Inflammatory macrophage (primary cell): ENCODE measurements at regions not wholly inside any gene's neighbourhood (a gene's known extent, or its start where the extent isn't known, plus 50 kb on each side); places are given as distances from the start of the nearest gene placed in this dataset.
"Not testable (repeated sequence)": the region's sequence is repeated elsewhere in the genome, so short reads cannot be mapped to it uniquely, and the experiment has no call there.

ENCODE experiments used
- DNase-seq, 2 donors: peaks; one replicate each; pipeline ENCODE4 v3.0.0-alpha.2; 2020 to 2022

DNA sequence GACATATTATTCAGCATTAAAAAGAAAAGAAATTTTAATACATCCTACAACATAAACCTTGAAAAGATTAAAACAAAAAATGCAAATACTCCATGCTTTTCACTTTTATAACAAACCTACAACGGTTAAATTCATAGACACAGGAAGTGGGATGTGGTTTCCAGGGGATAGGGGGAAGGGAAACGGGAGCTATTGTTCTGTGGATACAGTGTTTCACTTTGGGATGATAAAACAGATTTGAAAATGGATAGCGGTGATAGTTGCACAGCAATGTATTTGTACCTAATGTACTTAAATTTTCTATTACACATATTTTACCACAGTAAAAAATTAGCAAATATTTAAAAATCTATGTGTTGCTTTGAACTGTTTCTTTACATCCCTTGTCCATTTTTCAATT is 368.0 kb downstream of the CDY2B start:
- DNase-seq, result not testable (repeated sequence)

DNA sequence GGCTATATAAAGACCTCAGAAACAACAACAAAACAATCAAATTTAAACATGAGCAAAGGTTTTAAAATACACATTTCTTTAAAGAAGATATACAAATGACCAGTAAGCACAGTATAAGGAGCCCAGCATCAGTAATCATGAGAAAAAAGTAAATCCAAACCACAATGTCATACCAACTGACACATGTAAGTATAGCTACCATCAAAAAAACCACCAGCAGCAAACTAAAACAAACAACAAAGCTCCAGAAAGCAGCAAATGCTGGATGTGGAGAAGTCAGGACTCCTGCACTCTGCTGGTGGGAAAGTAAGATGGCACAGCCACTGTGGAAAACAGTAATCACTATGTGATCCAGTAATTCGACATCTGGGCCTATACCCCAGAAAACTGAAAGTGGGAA is 368.5 kb downstream of the CDY2B start:
- not testable (repeated sequence) for DNase-seq

DNA sequence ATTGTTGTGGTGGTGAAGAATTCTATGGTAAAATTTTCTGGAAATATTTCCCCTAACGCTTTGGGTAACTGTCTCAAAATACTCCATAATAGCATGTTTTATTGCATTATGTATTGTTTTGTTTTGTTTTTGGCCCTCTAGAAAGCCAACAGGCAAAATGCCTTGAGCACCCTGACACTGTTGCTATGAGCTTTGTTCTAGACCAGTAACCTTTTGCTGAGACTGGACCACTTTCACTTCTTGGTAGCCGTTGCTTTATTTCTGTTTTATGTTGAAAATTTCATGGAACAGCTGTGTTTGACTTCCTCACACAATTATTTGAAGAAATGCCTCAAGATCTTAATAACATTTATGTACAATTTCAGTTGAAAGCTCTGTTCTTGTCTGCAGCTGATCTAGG is 374.2 kb downstream of the CDY2B start:
- not testable (repeated sequence) for DNase-seq

DNA sequence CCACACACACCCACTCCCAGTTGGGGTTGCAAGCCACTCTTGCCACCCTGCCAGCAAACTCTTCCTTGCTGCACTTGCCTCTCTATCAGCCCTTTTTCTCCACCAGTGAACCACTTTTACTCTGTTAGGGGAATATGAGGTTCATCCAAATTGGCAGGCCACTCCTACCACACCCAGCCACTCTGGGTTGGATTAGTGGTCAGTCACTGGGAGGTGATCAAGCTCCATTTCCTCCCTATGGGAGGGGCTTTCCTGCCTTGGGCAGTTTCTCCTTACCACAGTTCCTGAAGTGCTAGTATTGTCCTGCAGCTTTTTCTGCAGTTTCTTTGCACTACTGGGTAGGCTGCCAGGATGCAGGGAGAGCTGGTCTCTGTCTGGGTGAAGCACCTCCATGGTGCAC is 395.3 kb downstream of the CDY2B start:
- not testable (repeated sequence) for DNase-seq

DNA sequence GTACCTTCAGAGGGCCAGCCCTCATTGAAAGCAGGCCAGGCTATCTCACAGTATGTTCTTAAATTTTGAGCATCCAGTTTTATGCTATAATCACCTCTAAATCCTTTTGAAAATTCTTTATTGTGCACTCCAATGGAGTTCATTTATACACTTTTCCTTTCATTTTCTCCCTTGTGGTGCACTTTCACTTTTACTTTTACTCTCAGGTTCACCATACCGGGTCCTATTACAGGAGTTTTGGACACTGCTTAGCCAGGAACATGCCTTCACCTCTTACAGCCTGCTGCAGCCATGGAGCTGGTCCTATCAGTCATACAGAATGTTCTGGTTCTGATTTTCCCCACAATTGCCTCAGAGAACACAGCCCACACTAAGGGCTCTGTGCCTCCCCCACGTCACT is 395.9 kb downstream of the CDY2B start:
- DNase-seq, result not testable (repeated sequence)

DNA sequence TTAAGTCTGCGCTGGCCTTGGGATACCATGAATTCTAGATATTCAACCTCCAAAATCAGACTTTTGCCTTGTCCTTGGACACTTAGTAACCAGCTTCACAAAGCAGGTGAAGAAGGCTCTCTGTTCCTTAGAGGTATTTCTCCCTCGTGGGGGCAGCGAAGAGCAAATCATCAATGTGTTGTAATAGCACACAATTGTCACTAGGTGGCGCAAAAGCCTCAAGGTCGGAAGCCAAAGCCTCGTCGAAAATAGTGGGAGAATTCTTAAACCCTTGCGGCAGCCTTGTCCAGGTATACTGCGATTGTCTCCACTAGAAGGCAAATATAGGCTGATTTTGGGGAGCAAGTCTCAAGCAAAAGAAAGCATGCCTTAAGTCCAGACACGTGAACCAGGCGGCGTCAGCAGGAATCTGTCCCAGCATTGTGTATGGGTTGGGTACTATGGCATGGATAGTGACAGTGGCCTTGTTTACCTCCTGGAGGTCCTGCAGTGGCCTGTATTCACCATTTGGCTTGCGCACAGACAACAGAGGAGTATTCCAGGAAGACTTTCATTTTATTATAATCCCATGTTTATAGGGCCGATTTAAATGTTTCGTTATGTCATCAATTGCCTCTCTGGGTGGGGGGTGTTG is 398.5 kb downstream of the CDY2B start:
- not testable (repeated sequence) for DNase-seq

DNA sequence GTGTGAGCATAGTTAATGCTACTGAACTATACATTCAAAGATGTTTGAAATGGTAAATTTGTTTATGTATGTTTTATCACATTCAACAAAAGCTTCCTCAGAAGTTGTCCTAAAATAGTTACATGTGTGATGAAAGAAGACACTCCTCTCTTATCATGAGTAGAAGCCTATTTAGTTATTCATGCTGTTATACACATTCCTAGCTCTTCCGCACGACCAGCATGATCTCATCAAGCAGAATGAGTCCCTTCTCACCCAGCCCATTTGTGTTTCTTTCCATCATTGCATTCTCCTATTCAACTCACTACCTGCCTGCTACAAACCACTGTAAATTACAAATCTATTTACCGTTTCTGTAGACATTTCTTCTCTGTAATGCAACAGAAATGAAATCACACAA is 408.0 kb downstream of the CDY2B start:
- DNase-seq, result not testable (repeated sequence)

DNA sequence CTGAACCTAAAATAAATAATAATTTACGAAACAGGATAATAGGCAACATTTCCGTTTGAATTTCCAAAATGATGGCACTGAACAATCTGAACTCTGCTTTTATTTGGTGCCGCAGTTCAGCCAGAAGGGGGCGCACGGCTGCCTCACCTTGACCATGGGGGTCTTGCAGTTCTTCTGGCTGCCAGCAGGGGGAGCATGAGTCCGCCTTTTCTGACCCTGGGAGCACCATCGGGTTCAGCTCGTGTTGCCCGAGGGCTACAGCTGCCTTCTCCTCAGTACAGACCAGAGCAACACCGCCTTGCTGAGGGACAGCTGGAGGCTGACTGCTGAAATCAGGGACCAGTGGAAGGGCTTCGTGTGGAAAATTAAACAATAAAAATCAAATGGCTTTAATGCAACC is 420.3 kb downstream of the CDY2B start:
- DNase-seq, result not testable (repeated sequence)

DNA sequence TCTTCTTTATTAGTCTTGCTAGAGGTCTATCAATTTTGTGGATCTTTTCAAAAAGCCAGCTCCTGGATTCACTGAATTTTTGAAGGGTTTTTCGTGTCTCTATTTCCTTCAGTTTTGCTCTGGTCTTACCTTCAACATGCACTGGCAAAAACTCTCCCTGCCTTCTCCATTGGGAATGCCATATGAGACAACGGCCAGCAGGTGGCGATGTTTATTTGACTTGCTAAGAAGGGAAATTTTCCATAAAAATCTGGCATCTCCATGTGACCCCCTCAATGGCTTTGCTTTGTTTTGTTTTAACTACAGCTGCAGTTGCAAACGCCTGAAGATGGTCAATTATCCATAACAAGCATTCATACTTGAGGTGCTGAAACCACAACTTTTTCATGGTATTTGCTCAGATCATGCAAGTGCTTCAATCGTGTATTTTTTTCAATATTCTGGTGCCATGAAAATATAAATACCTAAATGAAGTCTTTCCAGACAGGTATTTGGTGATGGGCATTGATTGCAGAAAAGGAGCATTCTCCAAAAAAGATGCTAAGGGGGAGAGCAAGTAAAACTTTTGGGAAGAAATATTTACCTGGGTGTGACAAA is 449.4 kb downstream of the CDY2B start:
- DNase-seq, result peak in 1 of 2 donors; percentile 4

DNA sequence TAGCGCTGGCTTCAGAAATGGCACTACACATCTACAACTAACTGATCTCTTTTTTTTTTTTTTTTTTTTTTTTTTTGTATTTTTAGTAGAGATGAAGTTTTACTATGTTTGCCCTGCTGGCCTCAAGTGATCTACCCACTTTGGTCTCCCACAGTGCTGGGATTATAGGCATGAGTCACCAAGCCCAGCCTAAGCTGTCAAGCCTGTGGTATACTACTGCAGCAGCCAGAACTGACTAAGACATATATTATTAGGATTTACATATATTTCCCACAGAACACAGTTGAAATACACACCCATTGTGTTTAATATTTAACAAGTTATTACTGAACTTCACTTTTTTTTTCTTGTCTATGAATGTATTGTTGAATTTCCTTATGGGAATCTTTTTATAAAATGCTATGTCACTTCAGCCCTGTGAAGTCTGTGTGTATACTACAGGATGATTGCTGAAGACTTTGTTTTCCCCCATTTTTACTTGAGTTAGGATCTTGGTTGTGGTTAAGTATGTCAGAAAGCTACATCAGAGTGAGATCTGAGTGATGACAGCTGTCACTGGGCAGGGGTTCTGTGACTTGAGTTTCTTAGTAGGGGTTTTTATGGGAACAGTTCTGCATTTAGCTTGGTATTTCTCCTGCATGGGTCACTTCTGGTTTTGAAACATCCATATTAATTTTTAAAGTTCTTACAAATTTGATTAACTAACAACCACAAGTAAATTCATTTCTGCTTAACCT is 481.5 kb downstream of the CDY2B start:
- no peak for DNase-seq

DNA sequence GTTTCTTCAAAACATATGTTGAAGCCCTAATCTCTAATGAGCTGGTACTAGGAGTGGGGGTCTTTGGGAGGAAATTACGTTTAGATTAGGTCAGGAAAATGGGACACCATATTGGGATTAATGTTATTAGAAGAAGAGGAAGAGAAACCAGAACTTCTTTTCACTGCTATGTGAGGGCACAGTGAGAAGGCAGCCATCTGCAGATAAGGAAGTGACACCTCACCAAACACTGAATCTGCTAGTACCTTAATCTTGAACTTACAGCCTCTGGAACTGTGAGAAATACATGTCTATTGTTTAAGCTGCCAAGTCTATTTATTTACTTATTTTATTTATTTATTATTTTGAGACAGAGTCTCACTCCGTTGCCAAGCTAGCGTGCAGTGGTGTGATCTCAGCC is 482.4 kb downstream of the CDY2B start:
- no peak for DNase-seq

DNA sequence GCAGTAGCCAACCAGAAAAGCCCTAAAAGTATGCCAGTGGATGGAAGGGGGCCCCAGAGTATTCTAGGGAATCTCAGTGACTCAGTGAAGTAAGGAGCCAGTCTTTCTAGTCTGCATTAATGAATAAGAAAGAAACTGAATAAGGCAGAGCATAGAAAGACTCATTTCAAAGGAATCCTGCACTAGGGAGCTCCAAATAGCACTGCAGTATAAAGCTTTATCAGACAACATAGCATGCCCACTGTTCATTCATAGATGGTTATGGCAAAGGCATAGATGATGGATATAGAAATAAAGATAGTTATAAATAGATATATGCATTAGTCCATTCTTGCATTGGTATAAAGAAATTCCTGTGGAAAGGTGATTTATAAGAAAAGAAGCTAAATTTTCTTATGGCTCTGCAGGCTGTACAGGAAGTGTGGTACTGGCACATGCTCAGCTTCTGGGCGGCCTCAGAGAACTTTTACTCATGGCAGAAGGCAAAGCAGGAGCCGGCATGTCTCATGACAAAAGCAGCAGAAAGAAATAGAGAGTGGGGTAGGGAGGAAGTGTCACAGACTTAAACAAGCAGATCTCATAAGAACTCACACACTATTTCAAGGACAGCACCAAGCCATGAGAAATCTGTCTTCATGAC is 498.5 kb downstream of the CDY2B start:
- DNase-seq, result no peak

DNA sequence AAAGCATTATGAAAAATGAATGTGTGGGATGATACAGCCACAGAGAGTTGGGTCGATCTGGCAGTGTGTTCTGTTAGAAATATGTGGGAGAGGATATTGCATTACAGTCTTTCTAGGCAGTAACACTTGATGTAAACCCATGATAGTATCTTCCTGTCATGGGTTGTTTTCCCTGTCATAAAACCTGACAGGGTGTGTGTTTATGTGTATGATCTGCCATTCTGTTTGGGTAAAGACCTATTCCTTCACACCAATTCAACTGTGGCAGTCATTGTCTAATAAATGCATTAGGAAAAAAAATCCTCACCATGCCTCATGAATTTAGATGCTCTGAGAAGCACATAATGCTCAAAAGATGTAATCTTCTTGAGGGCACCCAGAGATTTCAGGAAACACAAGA is 501.7 kb downstream of the CDY2B start:
- DNase-seq, result no peak

DNA sequence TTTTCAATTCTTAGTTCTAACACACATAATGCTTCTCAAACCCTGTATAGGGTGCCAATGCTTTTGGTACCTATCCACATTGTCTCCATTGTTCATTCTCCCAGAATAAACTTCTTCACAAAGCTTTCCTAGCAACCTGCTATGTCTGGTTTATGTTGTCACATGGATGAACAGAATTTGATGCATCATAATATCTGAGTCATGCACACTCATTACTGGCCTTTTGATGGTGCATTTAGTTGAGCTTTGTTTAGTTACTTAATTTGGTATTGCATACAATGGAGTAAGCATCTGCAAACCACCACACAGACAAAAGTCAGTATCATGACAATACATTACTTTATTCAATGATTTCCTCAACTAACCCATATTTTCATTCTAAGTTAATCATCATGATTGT is 511.6 kb downstream of the CDY2B start:
- no peak for DNase-seq

DNA sequence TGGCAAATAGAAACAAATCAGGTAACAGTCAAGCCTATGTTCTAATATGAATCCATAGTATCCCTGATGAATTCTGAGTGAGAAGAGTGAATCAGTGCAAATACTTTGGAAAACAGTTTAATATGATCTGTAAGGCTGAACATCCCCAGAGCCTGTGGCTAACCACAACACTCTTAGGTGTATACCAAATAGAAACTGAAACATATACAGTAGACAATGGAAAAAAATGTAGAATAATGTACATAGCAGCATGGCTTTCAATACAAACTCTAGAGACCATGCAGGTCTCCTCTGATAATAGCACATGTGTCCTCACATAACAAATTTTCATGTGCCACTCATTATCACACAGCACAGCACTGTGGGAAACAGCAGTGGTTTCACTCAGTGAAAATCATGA is 513.6 kb downstream of the CDY2B start:
- no peak for DNase-seq

DNA sequence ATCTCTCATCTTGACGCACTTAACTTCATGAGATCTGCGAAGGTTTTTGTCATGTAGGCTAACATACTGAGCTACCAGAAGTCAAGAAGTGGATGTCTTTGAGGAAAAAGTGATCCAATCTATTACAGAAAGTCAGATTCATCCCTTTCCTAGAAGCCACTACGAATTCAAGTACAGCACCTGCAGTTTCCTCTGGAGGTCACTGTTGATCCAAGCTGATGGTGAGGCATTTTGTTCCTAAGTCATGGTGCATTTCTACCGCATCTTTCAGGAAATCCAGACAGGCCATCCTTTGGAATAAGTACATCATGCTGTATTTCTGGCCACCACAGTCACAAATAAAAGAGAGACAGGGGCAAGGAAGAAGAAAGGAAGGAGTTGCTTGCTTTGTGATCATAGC is 541.0 kb downstream of the CDY2B start:
- no peak for DNase-seq

DNA sequence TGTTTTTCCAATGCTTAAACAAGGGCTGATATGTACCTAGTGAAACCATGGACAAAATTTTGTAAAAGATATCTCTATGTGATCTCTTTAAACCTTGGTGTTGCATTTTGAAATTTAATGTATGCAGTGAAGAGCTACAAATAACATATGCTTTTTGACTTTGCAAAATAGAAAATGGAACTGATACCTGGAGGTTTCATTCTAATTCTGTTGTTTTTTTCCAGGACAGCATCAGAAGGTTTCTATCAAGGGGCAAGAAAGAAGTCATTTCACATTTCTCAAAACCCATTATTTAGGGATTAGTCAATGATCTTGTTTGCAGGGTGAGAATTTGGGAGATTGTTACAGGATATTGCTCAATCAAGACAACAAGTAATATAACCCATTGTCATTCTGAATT is 549.3 kb downstream of the CDY2B start:
- DNase-seq, result no peak

DNA sequence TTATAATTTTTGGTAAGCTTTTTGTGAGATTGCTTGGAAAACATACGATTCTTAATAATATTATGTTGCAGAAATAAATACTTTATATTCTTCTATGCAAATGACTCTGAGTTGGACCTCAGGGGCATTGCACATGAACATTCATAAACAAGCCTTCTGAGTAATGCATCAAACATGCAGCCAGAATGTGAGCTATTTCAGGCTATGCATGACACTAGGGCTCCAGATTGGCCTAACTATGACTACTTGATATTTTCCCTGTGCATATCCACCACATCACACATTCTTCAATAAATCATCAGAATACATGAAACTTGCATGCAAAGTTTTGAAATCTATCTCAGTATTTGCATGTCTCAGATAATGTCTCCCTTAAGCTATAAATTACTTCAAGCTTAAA is 560.1 kb downstream of the CDY2B start:
- no peak for DNase-seq

DNA sequence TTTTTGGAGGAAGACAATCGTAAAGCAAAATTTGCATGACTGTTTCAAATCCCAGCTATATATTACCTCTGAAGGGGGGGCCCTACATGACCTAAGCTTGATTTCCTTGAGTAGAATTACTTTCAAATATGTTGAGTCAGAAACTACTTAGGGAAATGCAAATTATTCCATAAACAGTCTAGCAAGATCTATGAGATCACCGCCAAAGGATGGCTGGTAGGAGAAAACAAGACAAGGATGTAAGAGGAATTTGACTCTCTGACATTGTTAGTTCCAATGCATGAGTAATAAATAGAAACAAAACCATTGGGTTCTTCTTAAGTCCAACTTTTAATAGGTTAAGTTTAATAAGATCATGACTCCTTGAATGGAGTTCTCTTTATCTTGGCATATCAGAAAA is 561.4 kb downstream of the CDY2B start:
- no peak for DNase-seq

DNA sequence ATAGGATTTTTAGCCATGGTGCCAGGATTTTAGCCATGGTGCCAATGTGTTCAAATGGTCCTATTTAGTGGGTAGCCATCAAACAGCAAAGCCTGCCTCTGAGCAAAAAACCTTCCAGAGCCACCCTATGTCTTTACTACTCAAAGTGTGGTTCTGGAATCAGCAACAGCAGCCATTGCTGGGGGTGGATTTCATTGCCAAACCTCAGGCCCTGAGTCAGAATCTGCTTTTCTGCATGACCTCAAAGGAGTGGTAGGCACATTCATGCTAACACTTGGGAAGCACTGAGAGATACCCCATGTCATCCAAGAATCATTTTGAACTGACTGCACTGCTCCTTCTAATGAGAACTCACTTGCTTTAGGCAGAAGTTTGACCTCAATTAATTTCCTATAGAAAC is 603.0 kb downstream of the CDY2B start:
- no peak for DNase-seq

DNA sequence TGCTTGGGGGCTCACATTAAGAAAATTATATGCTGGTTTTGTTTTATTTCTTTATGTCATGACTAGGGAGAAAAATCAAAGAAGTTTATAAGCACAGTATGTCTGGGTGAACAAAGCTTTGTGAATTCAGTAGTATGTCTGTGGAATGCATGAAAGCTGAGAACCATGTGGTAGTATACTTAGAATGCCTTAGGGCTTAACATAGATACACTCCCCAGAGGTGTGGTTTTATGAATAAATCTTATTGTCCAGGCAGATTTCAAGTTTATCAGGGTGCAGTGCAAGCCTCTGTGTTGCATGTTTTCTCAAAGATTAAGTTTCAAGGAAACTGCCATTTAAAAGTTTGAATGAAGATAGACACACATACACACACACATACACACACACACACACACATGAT is 620.5 kb downstream of the CDY2B start:
- no peak for DNase-seq

DNA sequence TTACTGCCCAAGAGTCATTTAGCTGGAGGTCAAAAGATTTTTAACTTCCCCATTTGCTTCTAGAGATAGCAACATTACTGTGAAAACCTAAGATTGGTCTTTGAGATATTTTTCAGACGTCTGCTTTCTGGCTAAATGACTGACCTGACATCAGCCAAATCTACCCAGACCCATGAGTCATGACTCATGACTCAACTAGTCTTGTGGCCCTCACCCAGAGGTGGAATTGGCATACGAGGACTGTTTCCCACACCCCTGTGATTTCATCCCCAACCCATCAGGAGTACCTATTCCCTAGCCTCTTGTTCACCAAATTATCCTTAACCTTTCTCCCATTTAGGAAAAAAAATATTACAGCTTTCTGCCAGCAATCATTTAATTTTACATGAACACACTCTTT is 641.6 kb downstream of the CDY2B start:
- no peak for DNase-seq

DNA sequence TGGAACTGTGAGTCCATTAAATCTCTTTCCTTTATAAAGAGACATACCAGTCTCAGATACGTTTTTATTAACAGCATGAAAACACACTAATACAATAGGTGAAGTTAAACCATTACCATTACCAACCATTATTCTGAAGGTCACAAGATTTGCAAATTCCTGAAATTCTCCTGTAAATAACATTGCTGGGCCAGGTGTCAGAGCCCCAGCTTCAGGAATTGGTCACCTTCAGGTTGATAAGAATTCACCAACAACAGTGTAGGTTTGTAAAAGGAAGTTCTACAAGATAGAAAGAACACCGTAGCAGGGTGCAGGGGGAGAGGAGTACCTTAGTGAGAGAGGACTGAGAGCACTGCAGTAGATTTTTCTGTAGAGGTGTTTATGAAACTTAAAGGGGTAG is 644.3 kb downstream of the CDY2B start:
- DNase-seq, result no peak
